ENCODE measurements at regions not wholly inside any gene's neighbourhood (a gene's known extent, or its start where the extent isn't known, plus 50 kb on each side); places are given as distances from the start of the nearest gene placed in this dataset.

DNA sequence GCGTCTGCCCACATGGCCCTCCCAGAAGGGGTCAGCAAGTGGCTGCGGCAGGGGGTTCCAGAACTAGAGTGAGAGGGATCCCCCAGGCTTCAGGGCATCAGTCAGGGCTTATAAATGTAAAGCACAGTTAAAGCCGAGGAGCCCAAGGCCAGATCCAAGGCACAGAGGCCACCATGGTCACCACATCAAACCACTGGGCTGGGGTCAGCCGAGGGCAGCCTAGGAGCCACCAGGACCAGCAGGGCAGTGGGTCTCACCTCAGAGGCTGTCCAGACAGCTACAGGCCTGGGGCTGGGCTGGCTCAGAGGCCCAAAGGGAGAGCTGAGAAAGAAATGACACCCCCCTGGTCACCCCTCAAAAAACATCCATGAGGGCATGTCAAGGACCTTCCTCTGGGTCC lies 188.5 kb downstream of the INHBB start:
- no peak for TF ChIP-seq ZNF433 (tag by site-specific recombination; IDR thresholded peaks at IDR 0.05; ENCODE audit: low read depth)
- no peak for TF ChIP-seq KLF10 (tag by site-specific recombination; IDR thresholded peaks at IDR 0.05)
- no peak for TF ChIP-seq REST (tag by site-specific recombination; IDR thresholded peaks at IDR 0.05)
- TF ChIP-seq OSR2 (tag by site-specific recombination; IDR thresholded peaks at IDR 0.05) = no peak
- no peak for TF ChIP-seq ZNF311 (tag by site-specific recombination; IDR thresholded peaks at IDR 0.05; ENCODE audit: borderline replicate concordance)
- TF ChIP-seq ZEB2 (tag by site-specific recombination; IDR thresholded peaks at IDR 0.05) = no peak
- TF ChIP-seq, protein P1, sequence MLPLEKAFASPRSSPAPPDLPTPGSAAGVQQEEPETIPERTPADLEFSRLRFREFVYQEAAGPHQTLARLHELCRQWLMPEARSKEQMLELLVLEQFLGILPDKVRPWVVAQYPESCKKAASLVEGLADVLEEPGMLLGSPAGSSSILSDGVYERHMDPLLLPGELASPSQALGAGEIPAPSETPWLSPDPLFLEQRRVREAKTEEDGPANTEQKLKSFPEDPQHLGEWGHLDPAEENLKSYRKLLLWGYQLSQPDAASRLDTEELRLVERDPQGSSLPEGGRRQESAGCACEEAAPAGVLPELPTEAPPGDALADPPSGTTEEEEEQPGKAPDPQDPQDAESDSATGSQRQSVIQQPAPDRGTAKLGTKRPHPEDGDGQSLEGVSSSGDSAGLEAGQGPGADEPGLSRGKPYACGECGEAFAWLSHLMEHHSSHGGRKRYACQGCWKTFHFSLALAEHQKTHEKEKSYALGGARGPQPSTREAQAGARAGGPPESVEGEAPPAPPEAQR (tag by site-specific recombination; IDR thresholded peaks at IDR 0.05) = no peak
- TF ChIP-seq, protein P2, sequence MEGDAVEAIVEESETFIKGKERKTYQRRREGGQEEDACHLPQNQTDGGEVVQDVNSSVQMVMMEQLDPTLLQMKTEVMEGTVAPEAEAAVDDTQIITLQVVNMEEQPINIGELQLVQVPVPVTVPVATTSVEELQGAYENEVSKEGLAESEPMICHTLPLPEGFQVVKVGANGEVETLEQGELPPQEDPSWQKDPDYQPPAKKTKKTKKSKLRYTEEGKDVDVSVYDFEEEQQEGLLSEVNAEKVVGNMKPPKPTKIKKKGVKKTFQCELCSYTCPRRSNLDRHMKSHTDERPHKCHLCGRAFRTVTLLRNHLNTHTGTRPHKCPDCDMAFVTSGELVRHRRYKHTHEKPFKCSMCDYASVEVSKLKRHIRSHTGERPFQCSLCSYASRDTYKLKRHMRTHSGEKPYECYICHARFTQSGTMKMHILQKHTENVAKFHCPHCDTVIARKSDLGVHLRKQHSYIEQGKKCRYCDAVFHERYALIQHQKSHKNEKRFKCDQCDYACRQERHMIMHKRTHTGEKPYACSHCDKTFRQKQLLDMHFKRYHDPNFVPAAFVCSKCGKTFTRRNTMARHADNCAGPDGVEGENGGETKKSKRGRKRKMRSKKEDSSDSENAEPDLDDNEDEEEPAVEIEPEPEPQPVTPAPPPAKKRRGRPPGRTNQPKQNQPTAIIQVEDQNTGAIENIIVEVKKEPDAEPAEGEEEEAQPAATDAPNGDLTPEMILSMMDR (tag by site-specific recombination; IDR thresholded peaks at IDR 0.05) = no peak
- no peak for TF ChIP-seq YY1 (tag by site-specific recombination; IDR thresholded peaks at IDR 0.05)
- TF ChIP-seq ZBTB8A (tag by site-specific recombination; IDR thresholded peaks at IDR 0.05) = no peak
- TF ChIP-seq, protein P3, sequence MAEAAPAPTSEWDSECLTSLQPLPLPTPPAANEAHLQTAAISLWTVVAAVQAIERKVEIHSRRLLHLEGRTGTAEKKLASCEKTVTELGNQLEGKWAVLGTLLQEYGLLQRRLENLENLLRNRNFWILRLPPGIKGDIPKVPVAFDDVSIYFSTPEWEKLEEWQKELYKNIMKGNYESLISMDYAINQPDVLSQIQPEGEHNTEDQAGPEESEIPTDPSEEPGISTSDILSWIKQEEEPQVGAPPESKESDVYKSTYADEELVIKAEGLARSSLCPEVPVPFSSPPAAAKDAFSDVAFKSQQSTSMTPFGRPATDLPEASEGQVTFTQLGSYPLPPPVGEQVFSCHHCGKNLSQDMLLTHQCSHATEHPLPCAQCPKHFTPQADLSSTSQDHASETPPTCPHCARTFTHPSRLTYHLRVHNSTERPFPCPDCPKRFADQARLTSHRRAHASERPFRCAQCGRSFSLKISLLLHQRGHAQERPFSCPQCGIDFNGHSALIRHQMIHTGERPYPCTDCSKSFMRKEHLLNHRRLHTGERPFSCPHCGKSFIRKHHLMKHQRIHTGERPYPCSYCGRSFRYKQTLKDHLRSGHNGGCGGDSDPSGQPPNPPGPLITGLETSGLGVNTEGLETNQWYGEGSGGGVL (tag by site-specific recombination; IDR thresholded peaks at IDR 0.05) = no peak
- no peak for TF ChIP-seq ZNF148 (tag by site-specific recombination; IDR thresholded peaks at IDR 0.05; ENCODE audit: borderline replicate concordance)
